ENCODE measurements at regions not wholly inside any gene's neighbourhood (a gene's known extent, or its start where the extent isn't known, plus 50 kb on each side); places are given as distances from the start of the nearest gene placed in this dataset.

- TF ChIP-seq, protein P1, sequence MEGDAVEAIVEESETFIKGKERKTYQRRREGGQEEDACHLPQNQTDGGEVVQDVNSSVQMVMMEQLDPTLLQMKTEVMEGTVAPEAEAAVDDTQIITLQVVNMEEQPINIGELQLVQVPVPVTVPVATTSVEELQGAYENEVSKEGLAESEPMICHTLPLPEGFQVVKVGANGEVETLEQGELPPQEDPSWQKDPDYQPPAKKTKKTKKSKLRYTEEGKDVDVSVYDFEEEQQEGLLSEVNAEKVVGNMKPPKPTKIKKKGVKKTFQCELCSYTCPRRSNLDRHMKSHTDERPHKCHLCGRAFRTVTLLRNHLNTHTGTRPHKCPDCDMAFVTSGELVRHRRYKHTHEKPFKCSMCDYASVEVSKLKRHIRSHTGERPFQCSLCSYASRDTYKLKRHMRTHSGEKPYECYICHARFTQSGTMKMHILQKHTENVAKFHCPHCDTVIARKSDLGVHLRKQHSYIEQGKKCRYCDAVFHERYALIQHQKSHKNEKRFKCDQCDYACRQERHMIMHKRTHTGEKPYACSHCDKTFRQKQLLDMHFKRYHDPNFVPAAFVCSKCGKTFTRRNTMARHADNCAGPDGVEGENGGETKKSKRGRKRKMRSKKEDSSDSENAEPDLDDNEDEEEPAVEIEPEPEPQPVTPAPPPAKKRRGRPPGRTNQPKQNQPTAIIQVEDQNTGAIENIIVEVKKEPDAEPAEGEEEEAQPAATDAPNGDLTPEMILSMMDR (conservative IDR thresholded peaks at IDR 0.05; ENCODE audit: low read depth, low read length) = no peak
- no peak for TF ChIP-seq EZH2 (IDR thresholded peaks at IDR 0.05; ENCODE audit: borderline replicate concordance, low read depth, low read length, poor library complexity, severe bottlenecking)
These were observed 271.5 kb upstream of the SESN3 start for GRCh38 chr11:95502522-95502921.

Data from A673 (cell line).